Amniotic epithelial cell (primary cell): ENCODE measurements at regions not wholly inside any gene's neighbourhood (a gene's known extent, or its start where the extent isn't known, plus 50 kb on each side); places are given as distances from the start of the nearest gene placed in this dataset.
"Not testable (repeated sequence)": the region's sequence is repeated elsewhere in the genome, so short reads cannot be mapped to it uniquely, and the experiment has no call there.

ENCODE experiments used
- DNase-seq: peaks from one replicate; pipeline ENCODE4 v3.0.0-alpha.2; 2010; ENCODE audit warnings: low read depth

GRCh38 chr15:35992791-35993190, 446.8 kb upstream of the DPH6 start:
- DNase-seq: peak; percentile 22

- no peak for DNase-seq
Observed at GRCh38 chr15:35993196-35993595, 447.2 kb upstream of the DPH6 start.

- no peak for DNase-seq
Observed at GRCh38 chr15:35994876-35995275, 448.9 kb upstream of the DPH6 start.

- DNase-seq: no peak
Observed at GRCh38 chr15:35998663-35999602, 453.0 kb upstream of the DPH6 start.

- DNase-seq: no peak
Observed at GRCh38 chr15:36004891-36005490, 459.0 kb upstream of the DPH6 start.

GRCh38 chr15:36005542-36005941, 459.6 kb upstream of the DPH6 start:
- DNase-seq: no peak

GRCh38 chr15:36007699-36008098, 461.7 kb upstream of the DPH6 start:
- DNase-seq: no peak

GRCh38 chr15:36008719-36009118, 462.8 kb upstream of the DPH6 start:
- DNase-seq: no peak

- DNase-seq: peak; percentile 27
Observed at GRCh38 chr15:36024031-36024688, 478.2 kb upstream of the DPH6 start.

GRCh38 chr15:36026627-36027283, 480.8 kb upstream of the DPH6 start:
- no peak for DNase-seq

- peak; percentile 93 for DNase-seq
Observed at GRCh38 chr15:36029606-36030210, 483.7 kb upstream of the DPH6 start.

GRCh38 chr15:36039996-36040572, 494.1 kb upstream of the DPH6 start:
- DNase-seq: no peak

- DNase-seq: not testable (repeated sequence)
Observed at GRCh38 chr15:36047018-36047716, 501.2 kb upstream of the DPH6 start.

- DNase-seq: no peak
Observed at GRCh38 chr15:36050899-36051298, 504.9 kb upstream of the DPH6 start.

GRCh38 chr15:36052641-36053040, 506.7 kb upstream of the DPH6 start:
- DNase-seq: peak; percentile 49

- DNase-seq: peak; percentile 8
Observed at GRCh38 chr15:36053746-36054145, 507.8 kb upstream of the DPH6 start.

GRCh38 chr15:36059596-36059995, 513.6 kb upstream of the DPH6 start:
- no peak for DNase-seq

GRCh38 chr15:36062357-36062756, 516.4 kb upstream of the DPH6 start:
- no peak for DNase-seq

GRCh38 chr15:36066757-36067156, 512.7 kb upstream of the CDIN1 start:
- no peak for DNase-seq

GRCh38 chr15:36067483-36068274, 511.7 kb upstream of the CDIN1 start:
- no peak for DNase-seq
